ENCODE measurements at regions not wholly inside any gene's neighbourhood (a gene's known extent, or its start where the extent isn't known, plus 50 kb on each side); places are given as distances from the start of the nearest gene placed in this dataset.

- Histone ChIP-seq H3K4me3 (replicated peaks; ENCODE audit: insufficient read depth, low read length) (no peak overlapping the region), H3K27me3 (ENCODE audit: insufficient read depth, poor library complexity, severe bottlenecking) (no peaks in the 10 kb centered on the region), H3K27ac (replicated peaks) (no peak overlapping the region)
- no peak for DNase-seq (ENCODE audit: low read depth in 1 of 2, low spot score in 1 of 2)
- TF ChIP-seq CTCF (IDR thresholded peaks at IDR 0.05; ENCODE audit: insufficient read depth, low read length) (no peak), POLR2AphosphoS5 (IDR thresholded peaks at IDR 0.05; ENCODE audit: low read depth) (no peak), GABPA (IDR thresholded peaks at IDR 0.05; ENCODE audit: low read depth) (no peak), SPI1 (IDR thresholded peaks at IDR 0.05; ENCODE audit: borderline replicate concordance, low read depth) (no peak)
- TF ChIP-seq, protein P1, sequence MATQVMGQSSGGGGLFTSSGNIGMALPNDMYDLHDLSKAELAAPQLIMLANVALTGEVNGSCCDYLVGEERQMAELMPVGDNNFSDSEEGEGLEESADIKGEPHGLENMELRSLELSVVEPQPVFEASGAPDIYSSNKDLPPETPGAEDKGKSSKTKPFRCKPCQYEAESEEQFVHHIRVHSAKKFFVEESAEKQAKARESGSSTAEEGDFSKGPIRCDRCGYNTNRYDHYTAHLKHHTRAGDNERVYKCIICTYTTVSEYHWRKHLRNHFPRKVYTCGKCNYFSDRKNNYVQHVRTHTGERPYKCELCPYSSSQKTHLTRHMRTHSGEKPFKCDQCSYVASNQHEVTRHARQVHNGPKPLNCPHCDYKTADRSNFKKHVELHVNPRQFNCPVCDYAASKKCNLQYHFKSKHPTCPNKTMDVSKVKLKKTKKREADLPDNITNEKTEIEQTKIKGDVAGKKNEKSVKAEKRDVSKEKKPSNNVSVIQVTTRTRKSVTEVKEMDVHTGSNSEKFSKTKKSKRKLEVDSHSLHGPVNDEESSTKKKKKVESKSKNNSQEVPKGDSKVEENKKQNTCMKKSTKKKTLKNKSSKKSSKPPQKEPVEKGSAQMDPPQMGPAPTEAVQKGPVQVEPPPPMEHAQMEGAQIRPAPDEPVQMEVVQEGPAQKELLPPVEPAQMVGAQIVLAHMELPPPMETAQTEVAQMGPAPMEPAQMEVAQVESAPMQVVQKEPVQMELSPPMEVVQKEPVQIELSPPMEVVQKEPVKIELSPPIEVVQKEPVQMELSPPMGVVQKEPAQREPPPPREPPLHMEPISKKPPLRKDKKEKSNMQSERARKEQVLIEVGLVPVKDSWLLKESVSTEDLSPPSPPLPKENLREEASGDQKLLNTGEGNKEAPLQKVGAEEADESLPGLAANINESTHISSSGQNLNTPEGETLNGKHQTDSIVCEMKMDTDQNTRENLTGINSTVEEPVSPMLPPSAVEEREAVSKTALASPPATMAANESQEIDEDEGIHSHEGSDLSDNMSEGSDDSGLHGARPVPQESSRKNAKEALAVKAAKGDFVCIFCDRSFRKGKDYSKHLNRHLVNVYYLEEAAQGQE (IDR thresholded peaks at IDR 0.05; ENCODE audit: insufficient replicate concordance, low read depth): no peak
Measured at GRCh38 chr21:41558842-41559241, 50.9 kb upstream of the TMPRSS2 start.

DNA sequence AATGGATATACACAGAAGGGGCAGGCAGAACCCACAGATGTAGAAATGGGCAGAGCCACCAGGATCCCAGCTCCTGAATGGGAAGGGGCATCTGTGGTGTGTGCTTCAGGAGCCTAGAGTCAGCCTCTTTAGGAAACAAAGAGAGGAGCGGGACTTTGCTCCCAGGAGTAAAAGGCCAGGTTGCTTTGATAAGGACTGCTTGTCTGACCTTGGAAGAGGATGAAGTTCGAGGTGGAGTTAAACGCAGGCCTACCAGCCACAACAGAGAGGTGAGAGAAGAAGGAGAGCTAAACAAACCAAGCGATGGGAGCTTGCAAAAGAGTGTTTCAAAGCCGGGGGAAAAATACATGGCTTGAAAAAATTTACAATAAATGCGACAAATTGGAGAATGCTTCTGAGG lies 49.9 kb upstream of the TMPRSS2 start:
- no peak overlapping the region for H3K4me3 ChIP-seq (replicated peaks; ENCODE audit: insufficient read depth, low read length)
- DNase-seq (ENCODE audit: low read depth in 1 of 2, low spot score in 1 of 2): no peak
- TF ChIP-seq POLR2AphosphoS5 (IDR thresholded peaks at IDR 0.05; ENCODE audit: low read depth) (no peak), SPI1 (IDR thresholded peaks at IDR 0.05; ENCODE audit: borderline replicate concordance, low read depth) (no peak), GABPA (IDR thresholded peaks at IDR 0.05; ENCODE audit: low read depth) (no peak)
- TF ChIP-seq, protein P1 (IDR thresholded peaks at IDR 0.05; ENCODE audit: insufficient replicate concordance, low read depth): no peak
- H3K27me3 ChIP-seq (ENCODE audit: insufficient read depth, poor library complexity, severe bottlenecking): no peaks in the 10 kb centered on the region
- H3K27ac ChIP-seq (replicated peaks): no peak overlapping the region
